ENCODE measurements at regions not wholly inside any gene's neighbourhood (a gene's known extent, or its start where the extent isn't known, plus 50 kb on each side); places are given as distances from the start of the nearest gene placed in this dataset.
"Not testable (repeated sequence)": the region's sequence is repeated elsewhere in the genome, so short reads cannot be mapped to it uniquely, and the experiment has no call there.

GRCh38 chr14:106269029-106269428 is 742.6 kb downstream of the TMEM121 start:
- no peak for ATAC-seq
- TF ChIP-seq SNAI2 (CRISPR knock-in tag; IDR thresholded peaks at IDR 0.05) (no peak), ZFP30 (CRISPR knock-in tag; IDR thresholded peaks at IDR 0.05) (no peak), ZC3H10 (CRISPR knock-in tag; IDR thresholded peaks at IDR 0.05) (no peak), POU6F1 (CRISPR knock-in tag; IDR thresholded peaks at IDR 0.05; ENCODE audit: borderline replicate concordance, low read depth) (no peak), BACH2 (CRISPR knock-in tag; IDR thresholded peaks at IDR 0.05; ENCODE audit: borderline replicate concordance) (no peak), OSR1 (CRISPR knock-in tag; IDR thresholded peaks at IDR 0.05) (no peak), TCF4 (CRISPR knock-in tag; IDR thresholded peaks at IDR 0.05; ENCODE audit: borderline replicate concordance) (no peak), ZNF565 (CRISPR knock-in tag; conservative IDR thresholded peaks at IDR 0.05; ENCODE audit: low read depth) (no peak)
- TF ChIP-seq, protein P1, sequence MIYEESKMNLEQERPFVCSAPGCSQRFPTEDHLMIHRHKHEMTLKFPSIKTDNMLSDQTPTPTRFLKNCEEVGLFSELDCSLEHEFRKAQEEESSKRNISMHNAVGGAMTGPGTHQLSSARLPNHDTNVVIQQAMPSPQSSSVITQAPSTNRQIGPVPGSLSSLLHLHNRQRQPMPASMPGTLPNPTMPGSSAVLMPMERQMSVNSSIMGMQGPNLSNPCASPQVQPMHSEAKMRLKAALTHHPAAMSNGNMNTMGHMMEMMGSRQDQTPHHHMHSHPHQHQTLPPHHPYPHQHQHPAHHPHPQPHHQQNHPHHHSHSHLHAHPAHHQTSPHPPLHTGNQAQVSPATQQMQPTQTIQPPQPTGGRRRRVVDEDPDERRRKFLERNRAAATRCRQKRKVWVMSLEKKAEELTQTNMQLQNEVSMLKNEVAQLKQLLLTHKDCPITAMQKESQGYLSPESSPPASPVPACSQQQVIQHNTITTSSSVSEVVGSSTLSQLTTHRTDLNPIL (CRISPR knock-in tag; IDR thresholded peaks at IDR 0.05; ENCODE audit: low read depth): no peak
- TF ChIP-seq, protein P2, sequence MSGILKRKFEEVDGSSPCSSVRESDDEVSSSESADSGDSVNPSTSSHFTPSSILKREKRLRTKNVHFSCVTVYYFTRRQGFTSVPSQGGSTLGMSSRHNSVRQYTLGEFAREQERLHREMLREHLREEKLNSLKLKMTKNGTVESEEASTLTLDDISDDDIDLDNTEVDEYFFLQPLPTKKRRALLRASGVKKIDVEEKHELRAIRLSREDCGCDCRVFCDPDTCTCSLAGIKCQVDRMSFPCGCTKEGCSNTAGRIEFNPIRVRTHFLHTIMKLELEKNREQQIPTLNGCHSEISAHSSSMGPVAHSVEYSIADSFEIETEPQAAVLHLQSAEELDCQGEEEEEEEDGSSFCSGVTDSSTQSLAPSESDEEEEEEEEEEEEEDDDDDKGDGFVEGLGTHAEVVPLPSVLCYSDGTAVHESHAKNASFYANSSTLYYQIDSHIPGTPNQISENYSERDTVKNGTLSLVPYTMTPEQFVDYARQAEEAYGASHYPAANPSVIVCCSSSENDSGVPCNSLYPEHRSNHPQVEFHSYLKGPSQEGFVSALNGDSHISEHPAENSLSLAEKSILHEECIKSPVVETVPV (CRISPR knock-in tag; IDR thresholded peaks at IDR 0.05): no peak

- no peak for TF ChIP-seq TOX (CRISPR knock-in tag; IDR thresholded peaks at IDR 0.05; ENCODE audit: borderline replicate concordance)
- no peak for ATAC-seq
Observed at GRCh38 chr14:106269451-106270204, 743.2 kb downstream of the TMEM121 start.

DNA sequence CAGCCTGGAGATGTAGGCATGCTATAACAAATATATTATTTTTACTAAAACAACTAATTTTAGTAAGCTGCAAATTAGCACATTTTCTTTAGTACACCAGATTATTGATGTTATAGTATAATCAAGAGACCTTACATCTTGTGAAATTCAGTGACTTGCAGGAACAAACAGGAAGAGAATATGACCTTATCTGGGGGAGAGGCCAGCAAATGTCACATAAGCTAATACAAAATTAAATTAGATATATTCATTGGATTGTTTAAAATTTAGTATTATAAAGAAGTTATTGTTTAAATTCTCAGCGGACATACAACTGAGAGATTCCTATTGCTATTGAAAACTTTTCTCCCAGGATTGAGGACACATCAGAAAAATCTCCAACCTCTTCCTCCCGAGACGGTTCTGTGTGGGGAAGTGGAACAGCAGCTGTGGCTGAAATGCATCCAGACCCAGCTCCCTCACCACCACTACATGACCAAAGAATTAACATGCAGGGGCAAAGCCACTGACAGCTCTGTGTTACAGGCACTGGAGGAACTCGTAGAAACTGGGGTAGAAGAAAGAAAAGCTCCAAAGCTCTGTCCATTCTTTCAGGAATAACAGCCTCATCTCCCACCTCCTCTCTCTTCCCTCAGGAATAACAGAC is 744.2 kb downstream of the TMEM121 start:
- not testable (repeated sequence) for ATAC-seq

- no peak for ATAC-seq
- TF ChIP-seq GLIS3 (CRISPR knock-in tag; IDR thresholded peaks at IDR 0.05) (no peak), ARNTL (CRISPR knock-in tag; IDR thresholded peaks at IDR 0.05; ENCODE audit: borderline replicate concordance, low read depth) (no peak), POU6F1 (CRISPR knock-in tag; IDR thresholded peaks at IDR 0.05; ENCODE audit: borderline replicate concordance, low read depth) (no peak), ESRRG (CRISPR knock-in tag; IDR thresholded peaks at IDR 0.05) (no peak), TSHZ2 (CRISPR knock-in tag; IDR thresholded peaks at IDR 0.05) (no peak), RARB (CRISPR knock-in tag; IDR thresholded peaks at IDR 0.05) (no peak), ISL1 (CRISPR knock-in tag; IDR thresholded peaks at IDR 0.05) (no peak), BACH2 (CRISPR knock-in tag; IDR thresholded peaks at IDR 0.05; ENCODE audit: borderline replicate concordance) (no peak), OSR1 (CRISPR knock-in tag; IDR thresholded peaks at IDR 0.05) (no peak), ZFP30 (CRISPR knock-in tag; IDR thresholded peaks at IDR 0.05) (no peak), ZNF565 (CRISPR knock-in tag; conservative IDR thresholded peaks at IDR 0.05; ENCODE audit: low read depth) (no peak)
- TF ChIP-seq, protein P3, sequence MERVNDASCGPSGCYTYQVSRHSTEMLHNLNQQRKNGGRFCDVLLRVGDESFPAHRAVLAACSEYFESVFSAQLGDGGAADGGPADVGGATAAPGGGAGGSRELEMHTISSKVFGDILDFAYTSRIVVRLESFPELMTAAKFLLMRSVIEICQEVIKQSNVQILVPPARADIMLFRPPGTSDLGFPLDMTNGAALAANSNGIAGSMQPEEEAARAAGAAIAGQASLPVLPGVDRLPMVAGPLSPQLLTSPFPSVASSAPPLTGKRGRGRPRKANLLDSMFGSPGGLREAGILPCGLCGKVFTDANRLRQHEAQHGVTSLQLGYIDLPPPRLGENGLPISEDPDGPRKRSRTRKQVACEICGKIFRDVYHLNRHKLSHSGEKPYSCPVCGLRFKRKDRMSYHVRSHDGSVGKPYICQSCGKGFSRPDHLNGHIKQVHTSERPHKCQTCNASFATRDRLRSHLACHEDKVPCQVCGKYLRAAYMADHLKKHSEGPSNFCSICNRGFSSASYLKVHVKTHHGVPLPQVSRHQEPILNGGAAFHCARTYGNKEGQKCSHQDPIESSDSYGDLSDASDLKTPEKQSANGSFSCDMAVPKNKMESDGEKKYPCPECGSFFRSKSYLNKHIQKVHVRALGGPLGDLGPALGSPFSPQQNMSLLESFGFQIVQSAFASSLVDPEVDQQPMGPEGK (CRISPR knock-in tag; IDR thresholded peaks at IDR 0.05; ENCODE audit: borderline replicate concordance): no peak
- TF ChIP-seq, protein P1 (CRISPR knock-in tag; IDR thresholded peaks at IDR 0.05; ENCODE audit: low read depth): no peak
Observed at GRCh38 chr14:106276326-106277267, 750.2 kb downstream of the TMEM121 start.
